ENCODE measurements at regions not wholly inside any gene's neighbourhood (a gene's known extent, or its start where the extent isn't known, plus 50 kb on each side); places are given as distances from the start of the nearest gene placed in this dataset.

DNA sequence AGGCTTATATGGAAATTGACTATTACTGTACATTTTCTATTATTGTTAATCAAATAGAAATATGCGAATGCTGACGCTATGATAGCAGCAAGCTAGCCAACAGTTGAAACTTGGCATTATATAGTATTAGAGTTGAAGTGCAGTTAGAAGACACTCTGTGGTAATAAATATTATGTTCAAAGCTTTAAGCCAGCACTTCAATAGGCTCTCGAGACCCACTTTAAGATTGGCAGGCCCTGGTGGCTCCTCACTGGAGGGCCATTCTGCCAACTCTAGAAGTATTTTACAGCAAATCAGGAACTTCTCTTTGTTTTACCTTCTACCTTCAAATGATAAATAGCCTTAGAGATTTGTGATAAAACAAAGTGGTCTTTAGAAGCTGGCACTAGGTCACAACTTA is 2029.0 kb upstream of the WWC1 start:
- Histone ChIP-seq H3K27ac (no peak overlapping the region), H3K9me3 (no peaks in the 10 kb centered on the region), H3K4me1 (no peaks in the 10 kb centered on the region), H3K4me3 (no peak overlapping the region), H3K36me3 (no peaks in the 10 kb centered on the region), H3K27me3 (no peaks in the 10 kb centered on the region)
- intact Hi-C loops (cut with DNase I; ENCODE audit: low total_unique reads): no loop called here
- TF ChIP-seq CTCF (IDR thresholded peaks at IDR 0.05): no peak
- no peak for DNase-seq

DNA sequence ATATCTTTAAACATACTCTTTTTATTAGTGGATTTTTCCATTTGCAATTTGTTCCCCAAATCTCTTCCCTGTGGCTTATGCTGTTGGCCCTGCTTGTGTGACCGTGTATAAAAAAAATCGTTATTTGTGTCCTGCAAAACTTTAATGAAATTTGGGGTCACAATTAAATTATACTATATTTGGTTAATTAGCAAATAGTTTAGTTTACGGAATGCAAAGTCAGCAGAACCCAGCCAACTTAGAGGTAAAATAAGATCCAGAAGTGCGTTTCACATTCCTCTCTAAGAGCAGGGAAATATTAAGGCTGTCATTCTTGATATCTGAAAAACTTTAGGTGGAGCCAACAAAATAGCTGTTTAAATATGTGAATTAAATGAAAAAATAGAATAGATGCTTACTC is 2023.5 kb upstream of the WWC1 start:
- Histone ChIP-seq H3K4me3 (no peak overlapping the region), H3K27ac (no peak overlapping the region), H3K27me3 (no peaks in the 10 kb centered on the region), H3K9me3 (no peaks in the 10 kb centered on the region), H3K4me1 (no peaks in the 10 kb centered on the region), H3K36me3 (no peaks in the 10 kb centered on the region)
- no peak for TF ChIP-seq CTCF (IDR thresholded peaks at IDR 0.05)
- DNase-seq: no peak
- intact Hi-C loops (cut with DNase I; ENCODE audit: low total_unique reads): no loop called here

DNA sequence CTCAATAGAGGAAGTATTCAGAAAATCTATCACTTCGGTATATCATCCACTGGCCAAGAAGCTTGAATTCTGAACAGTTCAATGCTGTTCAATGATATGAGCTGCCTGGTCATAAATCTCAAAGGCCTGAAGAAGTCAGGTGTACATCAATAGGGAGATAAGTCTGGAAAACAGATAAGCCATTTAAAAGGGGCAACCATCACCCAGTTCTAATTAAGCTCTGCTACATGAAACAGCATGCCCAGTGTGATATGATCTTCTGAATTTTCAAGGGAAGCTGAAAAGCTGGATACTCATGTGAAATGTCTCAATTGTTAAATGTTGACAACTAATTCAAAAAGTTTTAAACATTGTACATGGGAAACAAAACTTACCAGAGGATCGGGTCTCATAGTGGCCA is 2020.7 kb upstream of the WWC1 start:
- no peak for TF ChIP-seq CTCF (IDR thresholded peaks at IDR 0.05)
- no peak for DNase-seq
- no peaks in the 10 kb centered on the region for H3K9me3 ChIP-seq
- H3K27me3 ChIP-seq: no peaks in the 10 kb centered on the region
- H3K36me3 ChIP-seq: no peaks in the 10 kb centered on the region
- intact Hi-C loops (cut with DNase I; ENCODE audit: low total_unique reads): no loop called here
- no peak overlapping the region for H3K4me3 ChIP-seq
- H3K27ac ChIP-seq: no peak overlapping the region
- H3K4me1 ChIP-seq: no peaks in the 10 kb centered on the region

GRCh38 chr5:166276006-166276405 is 2015.4 kb upstream of the WWC1 start:
- H3K9me3 ChIP-seq: no peaks in the 10 kb centered on the region
- H3K27me3 ChIP-seq: no peaks in the 10 kb centered on the region
- no peak overlapping the region for H3K4me3 ChIP-seq
- H3K36me3 ChIP-seq: no peaks in the 10 kb centered on the region
- H3K27ac ChIP-seq: no peak overlapping the region
- TF ChIP-seq CTCF (IDR thresholded peaks at IDR 0.05): no peak
- no peaks in the 10 kb centered on the region for H3K4me1 ChIP-seq
- DNase-seq: no peak
- intact Hi-C loops (cut with DNase I; ENCODE audit: low total_unique reads): no loop called here

DNA sequence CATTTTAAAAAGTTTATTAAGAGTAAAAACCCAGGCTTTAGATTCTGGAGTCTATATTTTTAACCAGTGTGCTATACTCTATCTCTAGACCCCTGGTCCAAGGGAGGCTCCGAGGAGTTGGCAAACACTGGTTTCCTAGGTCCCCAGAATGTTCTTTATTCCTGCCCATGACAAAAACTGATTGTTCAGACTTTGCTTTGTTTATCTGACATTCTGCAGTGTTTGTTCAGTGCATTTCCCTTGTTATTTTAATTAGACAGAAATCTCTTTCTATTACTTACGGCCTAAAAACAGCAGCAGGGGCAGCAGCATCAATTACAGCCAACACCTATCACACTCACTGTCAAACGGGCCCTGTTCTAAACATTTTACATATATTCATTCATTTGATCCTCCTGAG is 2011.6 kb upstream of the WWC1 start:
- no peaks in the 10 kb centered on the region for H3K27me3 ChIP-seq
- H3K4me1 ChIP-seq: no peaks in the 10 kb centered on the region
- no peak overlapping the region for H3K4me3 ChIP-seq
- DNase-seq: no peak
- TF ChIP-seq CTCF (IDR thresholded peaks at IDR 0.05): no peak
- no peaks in the 10 kb centered on the region for H3K36me3 ChIP-seq
- H3K9me3 ChIP-seq: no peaks in the 10 kb centered on the region
- intact Hi-C loops (cut with DNase I; ENCODE audit: low total_unique reads): no loop called here
- no peak overlapping the region for H3K27ac ChIP-seq

DNA sequence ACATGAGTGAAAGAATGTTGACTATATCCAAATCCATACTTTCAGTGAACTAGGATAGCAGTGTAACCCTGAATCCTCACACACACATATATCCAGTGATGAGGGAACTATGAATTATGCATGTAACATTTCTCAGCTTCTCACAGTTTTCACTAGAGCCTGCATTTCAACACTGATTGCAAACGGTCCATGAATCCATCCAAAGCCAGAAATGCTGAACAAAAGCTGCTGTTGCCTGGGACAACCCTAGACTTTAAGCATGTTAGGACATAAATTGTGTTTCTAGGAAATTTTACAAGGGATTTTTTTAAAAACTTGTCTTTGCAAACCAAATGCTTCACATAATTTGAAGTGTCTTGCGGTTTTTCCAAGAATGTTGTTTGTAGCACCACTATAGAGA is 2010.0 kb upstream of the WWC1 start:
- DNase-seq: no peak
- Histone ChIP-seq H3K4me3 (no peak overlapping the region), H3K9me3 (no peaks in the 10 kb centered on the region), H3K36me3 (no peaks in the 10 kb centered on the region), H3K4me1 (no peaks in the 10 kb centered on the region), H3K27me3 (no peaks in the 10 kb centered on the region), H3K27ac (no peak overlapping the region)
- TF ChIP-seq CTCF (IDR thresholded peaks at IDR 0.05): no peak
- intact Hi-C loops (cut with DNase I; ENCODE audit: low total_unique reads): no loop called here

Data from tibial artery (tissue), 4 donors.